Upper lobe of left lung (tissue), 4 donors: ENCODE measurements at regions not wholly inside any gene's neighbourhood (a gene's known extent, or its start where the extent isn't known, plus 50 kb on each side); places are given as distances from the start of the nearest gene placed in this dataset.

Experiments used
- POLR2AphosphoS5 ChIP-seq, 2 donors: sonication (generic); formaldehyde crosslinking; IDR thresholded peaks; one replicate each; pipeline ENCODE4 v1.5.1; 2017; ENCODE audit warnings: antibody characterized with exemption in 2 of 2
- TF ChIP-seq, protein P1 (sequence below), 6 experiments: fragments of 450-650 bp in 4 of 6; fragments of 200-600 bp in 2 of 6; sonication (generic) in 2 of 6; IDR thresholded peaks; one replicate each; pipeline ENCODE4 v1.5.1; 2016 to 2019; ENCODE audit warnings: antibody characterized with exemption in 6 of 6

DNA sequence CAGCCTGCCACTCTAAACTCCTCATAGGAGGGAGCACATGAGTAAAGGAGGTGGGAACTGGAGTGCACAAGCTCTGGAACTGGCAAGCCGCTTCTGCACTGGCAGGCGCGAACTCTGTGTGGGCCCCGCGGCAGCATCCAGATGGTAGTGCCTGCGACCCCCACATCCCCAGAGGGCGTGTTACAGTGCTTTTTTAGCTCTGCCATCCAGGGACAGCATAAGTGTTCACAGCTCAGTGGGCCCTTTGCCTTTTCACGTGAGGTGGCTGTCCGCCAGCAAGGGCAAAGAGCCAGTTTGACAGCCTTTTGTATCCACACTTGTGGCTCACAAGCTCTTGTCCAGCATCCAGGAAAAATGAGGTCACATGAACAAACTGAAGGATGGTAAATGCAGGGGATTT lies 581.6 kb upstream of the DIAPH2 start:
- TF ChIP-seq, protein P1, sequence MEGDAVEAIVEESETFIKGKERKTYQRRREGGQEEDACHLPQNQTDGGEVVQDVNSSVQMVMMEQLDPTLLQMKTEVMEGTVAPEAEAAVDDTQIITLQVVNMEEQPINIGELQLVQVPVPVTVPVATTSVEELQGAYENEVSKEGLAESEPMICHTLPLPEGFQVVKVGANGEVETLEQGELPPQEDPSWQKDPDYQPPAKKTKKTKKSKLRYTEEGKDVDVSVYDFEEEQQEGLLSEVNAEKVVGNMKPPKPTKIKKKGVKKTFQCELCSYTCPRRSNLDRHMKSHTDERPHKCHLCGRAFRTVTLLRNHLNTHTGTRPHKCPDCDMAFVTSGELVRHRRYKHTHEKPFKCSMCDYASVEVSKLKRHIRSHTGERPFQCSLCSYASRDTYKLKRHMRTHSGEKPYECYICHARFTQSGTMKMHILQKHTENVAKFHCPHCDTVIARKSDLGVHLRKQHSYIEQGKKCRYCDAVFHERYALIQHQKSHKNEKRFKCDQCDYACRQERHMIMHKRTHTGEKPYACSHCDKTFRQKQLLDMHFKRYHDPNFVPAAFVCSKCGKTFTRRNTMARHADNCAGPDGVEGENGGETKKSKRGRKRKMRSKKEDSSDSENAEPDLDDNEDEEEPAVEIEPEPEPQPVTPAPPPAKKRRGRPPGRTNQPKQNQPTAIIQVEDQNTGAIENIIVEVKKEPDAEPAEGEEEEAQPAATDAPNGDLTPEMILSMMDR (IDR thresholded peaks at IDR 0.05): no peak
- no peak for TF ChIP-seq POLR2AphosphoS5 (IDR thresholded peaks at IDR 0.05)
